Neural crest cell (in vitro differentiated cells): ENCODE measurements at regions not wholly inside any gene's neighbourhood (a gene's known extent, or its start where the extent isn't known, plus 50 kb on each side); places are given as distances from the start of the nearest gene placed in this dataset.

Source experiments
- DNase-seq: peaks from one replicate; pipeline ENCODE4 v3.0.0; 2021; ENCODE audit warnings: low read depth, mixed read lengths, low spot score
- H3K27ac Mint-ChIP-seq: one replicate; pipeline ENCODE4 v1.8.0; 2021; ENCODE audit warnings: mild to moderate bottlenecking, mixed read lengths; ENCODE audit not compliant: unreplicated experiment
- H3K27me3 Mint-ChIP-seq: 2 replicates; pipeline ENCODE4 v1.8.0; 2021; ENCODE audit warnings: low read depth, mild to moderate bottlenecking, mixed read lengths
- H3K36me3 Mint-ChIP-seq: 2 replicates; pipeline ENCODE4 v1.8.0; 2021; ENCODE audit warnings: low read depth, mild to moderate bottlenecking, mixed read lengths
- H3K4me1 Mint-ChIP-seq: 2 replicates; pipeline ENCODE4 v1.8.0; 2021; ENCODE audit warnings: mixed read lengths
- H3K4me3 Mint-ChIP-seq: one replicate; pipeline ENCODE4 v1.8.0; 2021; ENCODE audit warnings: mild to moderate bottlenecking, mixed read lengths
- H3K9me3 Mint-ChIP-seq: 2 replicates; pipeline ENCODE4 v1.8.0; 2021; ENCODE audit warnings: mixed read lengths
- CTCF ChIP-seq: fragments of 200-600 bp; sonication (generic); conservative IDR thresholded peaks from 2 replicates; pipeline ENCODE4 v1.5.0; 2021; ENCODE audit warnings: antibody characterized with exemption, mild to moderate bottlenecking

DNA sequence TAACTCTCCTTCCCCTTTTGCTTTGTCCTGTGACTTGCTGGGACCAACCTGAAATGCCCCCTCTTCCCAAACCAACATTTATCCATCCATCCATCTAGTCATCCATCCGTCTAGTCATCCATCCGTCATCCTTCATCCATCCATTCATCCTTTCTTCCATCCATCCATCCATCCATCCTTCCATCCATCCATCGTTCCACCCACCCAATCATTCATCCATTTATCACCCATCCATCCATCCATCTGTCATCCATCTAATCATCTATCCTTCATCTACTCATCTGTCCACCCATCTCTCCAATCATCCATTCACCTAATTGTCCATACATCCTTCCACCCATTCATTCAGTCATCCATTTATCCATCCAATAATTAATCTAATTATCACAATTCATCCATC, 92.7 kb downstream of the EDN3 start:
- no peak for TF ChIP-seq CTCF
- peaks cover 4% of the 10 kb centered on the region for H3K9me3 Mint-ChIP-seq
- H3K4me1 Mint-ChIP-seq = peaks cover 5% of the 10 kb centered on the region
- H3K36me3 Mint-ChIP-seq = no peaks in the 10 kb centered on the region
- DNase-seq = no peak
- H3K27me3 Mint-ChIP-seq = peaks cover 15% of the 10 kb centered on the region
- H3K4me3 Mint-ChIP-seq = no peak overlapping the region
- H3K27ac Mint-ChIP-seq = no peak overlapping the region

GRCh38 chr20:59395729-59396128, 95.3 kb downstream of the EDN3 start:
- peaks cover 4% of the 10 kb centered on the region for H3K9me3 Mint-ChIP-seq
- no peaks in the 10 kb centered on the region for H3K36me3 Mint-ChIP-seq
- TF ChIP-seq CTCF = no peak
- DNase-seq = no peak
- peaks cover 5% of the 10 kb centered on the region for H3K4me1 Mint-ChIP-seq
- H3K27me3 Mint-ChIP-seq = peaks cover 12% of the 10 kb centered on the region
- no peak overlapping the region for H3K4me3 Mint-ChIP-seq
- no peak overlapping the region for H3K27ac Mint-ChIP-seq

DNA sequence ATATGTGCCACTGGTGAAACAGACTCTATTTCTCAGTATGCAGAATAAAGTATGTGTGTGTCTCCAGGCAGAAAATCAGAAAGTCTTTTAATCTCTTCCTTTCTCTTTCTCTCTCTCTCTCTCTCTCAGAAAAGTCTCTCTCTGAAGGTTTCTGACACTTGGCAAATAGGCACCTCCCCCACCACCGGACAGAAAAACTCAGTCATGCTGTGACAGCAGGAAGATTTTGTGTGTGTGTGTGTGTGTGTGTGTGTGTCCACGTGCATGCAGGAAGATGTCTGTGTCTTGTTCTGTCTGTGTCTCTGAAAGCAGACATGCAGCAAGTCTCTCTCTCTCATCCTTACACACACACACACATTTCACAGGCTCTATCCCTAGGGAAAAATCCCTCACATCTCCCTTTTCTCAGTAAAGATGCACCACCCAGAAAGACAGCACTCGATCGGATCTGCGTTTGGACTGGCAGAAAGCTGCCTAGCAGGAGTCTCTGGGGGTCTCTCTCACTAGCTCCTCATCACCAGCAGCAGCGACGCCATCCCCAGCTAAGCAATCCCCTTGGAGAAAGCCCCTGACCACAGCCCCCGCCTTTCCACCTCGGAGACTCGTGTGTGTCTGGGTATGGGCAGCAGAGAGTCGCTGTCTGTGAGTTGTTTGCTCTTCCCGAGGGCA, 98.3 kb downstream of the EDN3 start:
- H3K4me1 Mint-ChIP-seq = no peaks in the 10 kb centered on the region
- H3K27me3 Mint-ChIP-seq = peaks cover 8% of the 10 kb centered on the region
- no peak for TF ChIP-seq CTCF
- H3K27ac Mint-ChIP-seq = no peak overlapping the region
- H3K4me3 Mint-ChIP-seq = no peak overlapping the region
- H3K36me3 Mint-ChIP-seq = no peaks in the 10 kb centered on the region
- no peak for DNase-seq
- no peaks in the 10 kb centered on the region for H3K9me3 Mint-ChIP-seq

DNA sequence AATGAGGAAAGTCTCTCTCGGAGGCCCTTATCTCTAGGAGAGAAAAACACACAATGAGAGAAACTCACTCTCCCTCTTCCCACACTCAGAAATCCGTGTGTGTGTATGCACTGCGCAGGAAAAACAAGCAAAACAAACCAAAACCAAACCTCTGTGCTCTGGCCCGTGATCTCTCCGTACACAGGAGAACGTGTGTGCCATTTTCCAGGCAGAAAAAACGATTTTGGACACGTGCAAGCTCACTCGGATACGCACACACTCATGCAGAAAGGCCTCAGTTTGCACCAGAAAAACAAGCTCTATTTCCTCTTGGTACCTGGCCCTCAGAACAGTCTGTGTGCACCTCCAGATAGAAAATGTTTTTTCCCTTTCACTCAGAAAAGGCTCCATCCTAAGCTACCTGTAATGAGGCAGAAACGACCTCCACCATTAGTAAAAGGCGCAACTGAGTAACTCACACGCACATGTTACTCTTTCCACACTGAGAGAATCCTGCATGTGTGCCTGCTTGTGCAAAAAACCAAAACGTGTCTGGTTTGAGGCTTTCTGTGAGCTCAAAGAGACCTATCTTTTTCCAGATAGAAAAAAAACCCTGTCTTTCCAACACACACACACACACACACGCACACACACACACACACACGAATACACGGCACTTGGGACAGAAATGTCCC, 99.2 kb downstream of the EDN3 start:
- Mint-ChIP-seq H3K27ac (no peak overlapping the region), H3K4me3 (no peak overlapping the region), H3K36me3 (no peaks in the 10 kb centered on the region)

DNA sequence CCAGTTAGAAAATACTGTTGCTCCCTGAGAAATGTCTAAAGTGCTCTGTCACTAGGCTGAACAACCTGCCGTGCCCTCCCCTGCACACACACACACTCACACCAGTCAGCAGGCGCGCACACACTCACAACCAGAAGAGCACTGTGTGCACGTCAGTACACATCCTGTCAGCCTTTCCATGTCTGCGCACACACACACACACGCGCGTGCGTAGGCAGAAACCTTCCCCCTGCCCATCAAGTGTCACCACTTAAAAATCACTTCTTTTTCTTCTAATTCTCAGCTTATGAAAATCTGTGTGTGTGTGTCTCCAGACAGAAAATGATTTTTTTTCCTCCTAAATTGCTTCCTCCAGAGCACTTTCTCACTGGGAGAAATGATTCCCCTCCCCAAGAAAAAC, 100.3 kb downstream of the EDN3 start:
- DNase-seq = no peak
- TF ChIP-seq CTCF = no peak
- Mint-ChIP-seq H3K4me3 (no peak overlapping the region), H3K27me3 (peaks cover 21% of the 10 kb centered on the region), H3K27ac (no peak overlapping the region), H3K9me3 (no peaks in the 10 kb centered on the region), H3K36me3 (no peaks in the 10 kb centered on the region), H3K4me1 (peaks cover 13% of the 10 kb centered on the region)

More for the DNA sequence above, 99.2 kb downstream of the EDN3 start:
- no peak for DNase-seq
- Mint-ChIP-seq H3K4me1 (peaks cover 4% of the 10 kb centered on the region), H3K9me3 (no peaks in the 10 kb centered on the region), H3K27me3 (peaks cover 13% of the 10 kb centered on the region)
- TF ChIP-seq CTCF = no peak
